ENCODE measurements at regions not wholly inside any gene's neighbourhood (a gene's known extent, or its start where the extent isn't known, plus 50 kb on each side); places are given as distances from the start of the nearest gene placed in this dataset.

GRCh38 chr10:8594711-8595110 lies 540.2 kb downstream of the GATA3 start:
- no peak for TF ChIP-seq EP300 (IDR thresholded peaks at IDR 0.05)
- TF ChIP-seq CTCF (IDR thresholded peaks at IDR 0.05), result no peak
